Liver (tissue), 3 donors: ENCODE measurements at regions not wholly inside any gene's neighbourhood (a gene's known extent, or its start where the extent isn't known, plus 50 kb on each side); places are given as distances from the start of the nearest gene placed in this dataset.

Experiments used
- CTCF ChIP-seq: fragments of 150-350 bp; IDR thresholded peaks from 2 replicates; pipeline ENCODE4 v1.5.1; 2017; ENCODE audit warnings: improper control_type of control experiment, low read depth, low read length; ENCODE audit not compliant: missing input control
- EGR1 ChIP-seq, 2 donors: IDR thresholded peaks; 2 replicates each; pipeline ENCODE4 v1.6.1; 2016 to 2018; ENCODE audit warnings: antibody characterized with exemption in 2 of 2, low read depth in 2 of 2
- GABPA ChIP-seq, 2 donors: IDR thresholded peaks in 1 of 2; conservative IDR thresholded peaks in 1 of 2; 2 replicates each; pipeline ENCODE4 v1.6.1; 2016; ENCODE audit warnings: antibody characterized with exemption in 2 of 2, mild to moderate bottlenecking in 1 of 2, moderate library complexity in 1 of 2
- donor health status: healthy.
- donor health status: healthy.

DNA sequence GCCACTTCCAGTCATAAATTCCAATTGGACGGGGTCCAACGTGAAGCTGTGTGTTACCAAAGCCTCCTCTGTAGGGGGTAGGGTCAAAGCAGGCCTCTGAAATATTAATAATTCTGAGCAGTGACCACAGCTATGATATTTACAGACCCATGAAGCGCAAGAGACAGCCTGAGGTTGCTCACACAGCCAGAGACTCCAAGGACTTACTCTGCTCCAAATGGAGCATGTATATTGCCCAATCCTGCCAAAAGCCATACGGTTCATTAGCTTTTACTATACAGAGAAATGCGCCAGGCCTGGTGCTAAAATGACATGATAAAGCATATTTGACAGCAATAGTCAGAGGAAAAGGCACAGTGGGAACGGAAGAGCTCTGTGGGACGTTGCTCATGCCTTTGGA is 151.3 kb downstream of the PAH start:
- TF ChIP-seq EGR1 (IDR thresholded peaks at IDR 0.05; ENCODE audit: low read depth in 2 of 2): no peak
- TF ChIP-seq GABPA (IDR thresholded peaks at IDR 0.05 in 1 of 2, conservative IDR thresholded peaks at IDR 0.05 in 1 of 2): no peak
- no peak for TF ChIP-seq CTCF
